ENCODE measurements at regions not wholly inside any gene's neighbourhood (a gene's known extent, or its start where the extent isn't known, plus 50 kb on each side); places are given as distances from the start of the nearest gene placed in this dataset.
"Not testable (repeated sequence)": the region's sequence is repeated elsewhere in the genome, so short reads cannot be mapped to it uniquely, and the experiment has no call there.

- not testable (repeated sequence) for TF ChIP-seq CTCF (IDR thresholded peaks at IDR 0.05); EZH2 (IDR thresholded peaks at IDR 0.05; ENCODE audit: borderline replicate concordance, insufficient read depth, low read depth, low read length, poor library complexity, severe bottlenecking)
Observed at GRCh38 chr2:16199241-16199640, 258.9 kb downstream of the MYCN start.

Data from B cell (primary cell).